Activated CD4-positive, alpha-beta T cell treated with anti-CD3 and anti-CD28 coated beads for 36 hours (primary cell): ENCODE measurements at regions not wholly inside any gene's neighbourhood (a gene's known extent, or its start where the extent isn't known, plus 50 kb on each side); places are given as distances from the start of the nearest gene placed in this dataset.

Source experiments
- ATAC-seq: fragments of 200-7000 bp; cut with Tn5 transposase; one replicate; pipeline ENCODE4 v1.10.0; 2021; ENCODE audit warnings: mild to moderate bottlenecking, moderate library complexity
- CTCF ChIA-PET: fragments of 350-600 bp; sonication (Branson Sonifier 250); formaldehyde crosslinking; loops from one replicate; lab custom pipeline; 2021; ENCODE audit warnings: antibody characterized with exemption; lab: Charles Lee
- POLR2A ChIA-PET: fragments of 350-600 bp; sonication (Branson Sonifier 250); formaldehyde crosslinking; loops from one replicate; lab custom pipeline; 2021; ENCODE audit warnings: antibody characterized with exemption, inconsistent platforms; lab: Charles Lee
- DNase-seq: peaks from one replicate; pipeline ENCODE4 v3.0.0-alpha.2; 2020
- H3K27ac Mint-ChIP-seq: one replicate; pipeline ENCODE4 v1.8.0; 2021; ENCODE audit warnings: mixed read lengths
- H3K27me3 Mint-ChIP-seq: one replicate; pipeline ENCODE4 v1.8.0; 2021; ENCODE audit warnings: mixed read lengths
- H3K36me3 Mint-ChIP-seq: one replicate; pipeline ENCODE4 v1.8.0; 2021; ENCODE audit warnings: low read depth, mixed read lengths
- H3K4me1 Mint-ChIP-seq: one replicate; pipeline ENCODE4 v1.8.0; 2021; ENCODE audit warnings: mixed read lengths
- H3K4me3 Mint-ChIP-seq: one replicate; pipeline ENCODE4 v1.8.0; 2021; ENCODE audit warnings: mild to moderate bottlenecking, moderate library complexity, mixed read lengths
- H3K9me3 Mint-ChIP-seq: one replicate; pipeline ENCODE4 v1.8.0; 2021; ENCODE audit warnings: low read depth, mixed read lengths
- intact Hi-C, 2 experiments: fragments of 100-400 bp; cut with DNase I in 1 of 2; cut with micrococcal nuclease in 1 of 2; formaldehyde crosslinking; loops; one replicate each; pipeline versions ENCODE4 v1.14.2 to v1.15.1; 2022 to 2024; cut with DNase I, micrococcal nuclease

DNA sequence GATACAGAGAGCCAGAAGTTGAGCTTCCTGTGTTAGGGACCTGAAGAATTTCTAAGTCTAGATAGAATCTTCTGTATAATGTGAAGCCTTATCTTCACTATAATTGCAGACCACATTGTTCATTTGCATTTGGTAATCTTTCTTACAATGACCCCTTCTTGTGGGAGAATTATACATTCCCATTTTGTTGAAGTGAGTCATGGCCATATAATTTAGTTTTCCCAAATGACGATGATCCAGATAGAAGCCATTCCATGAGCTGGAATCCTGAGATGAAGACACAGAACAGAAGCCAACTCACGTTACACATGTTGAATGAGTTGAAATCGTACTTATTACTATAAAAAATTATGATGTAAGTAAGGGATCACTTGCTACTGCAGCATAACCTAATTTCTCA lies 187.8 kb downstream of the TUSC7 start:
- intact Hi-C loops: no loop called here

GRCh38 chr3:116899253-116899652 lies 189.7 kb downstream of the TUSC7 start:
- Mint-ChIP-seq H3K4me3 (no peak overlapping the region), H3K27me3 (no peaks in the 10 kb centered on the region), H3K9me3 (no peaks in the 10 kb centered on the region), H3K27ac (no peak overlapping the region), H3K36me3 (no peaks in the 10 kb centered on the region), H3K4me1 (no peaks in the 10 kb centered on the region)
- POLR2A ChIA-PET: no interaction called here
- intact Hi-C loops: no loop called here
- DNase-seq (no peak), ATAC-seq (no peak)
- CTCF ChIA-PET: no interaction called here

More for the DNA sequence above, 187.8 kb downstream of the TUSC7 start:
- CTCF ChIA-PET: no interaction called here
- DNase-seq (no peak), ATAC-seq (no peak)
- Mint-ChIP-seq H3K36me3 (no peaks in the 10 kb centered on the region), H3K9me3 (no peaks in the 10 kb centered on the region), H3K4me1 (no peaks in the 10 kb centered on the region), H3K27ac (no peak overlapping the region), H3K27me3 (no peaks in the 10 kb centered on the region), H3K4me3 (no peak overlapping the region)
- POLR2A ChIA-PET: no interaction called here

DNA sequence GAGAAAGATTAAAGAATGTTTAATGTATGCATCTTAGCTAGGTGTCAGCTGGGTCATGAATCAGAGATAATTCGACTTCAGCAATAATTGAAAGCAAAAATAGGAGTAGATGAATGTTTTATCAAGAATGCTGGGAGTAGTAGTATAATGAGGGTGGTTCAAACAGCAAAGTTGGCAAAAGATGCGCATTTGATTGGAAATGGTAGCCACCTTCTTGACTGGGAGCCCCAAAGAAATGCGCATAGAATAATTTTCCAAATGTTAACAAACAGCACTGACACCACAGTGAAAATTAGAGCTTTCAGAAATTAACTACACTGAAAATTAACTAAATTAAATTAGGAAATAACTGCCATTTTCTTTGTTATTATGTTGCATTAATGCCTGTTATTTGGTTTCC lies 195.8 kb downstream of the TUSC7 start:
- Mint-ChIP-seq H3K4me3 (no peak overlapping the region), H3K36me3 (no peaks in the 10 kb centered on the region), H3K4me1 (no peaks in the 10 kb centered on the region), H3K27ac (no peak overlapping the region), H3K9me3 (peaks cover 3% of the 10 kb centered on the region), H3K27me3 (no peaks in the 10 kb centered on the region)
- ATAC-seq (no peak), DNase-seq (no peak)
- intact Hi-C loops: no loop called here
- ChIA-PET POLR2A (no interaction called here), CTCF (no interaction called here)

- H3K27me3 Mint-ChIP-seq: no peaks in the 10 kb centered on the region
- H3K36me3 Mint-ChIP-seq: no peaks in the 10 kb centered on the region
- POLR2A ChIA-PET: no interaction called here
- DNase-seq (no peak), ATAC-seq (no peak)
- H3K4me3 Mint-ChIP-seq: no peak overlapping the region
- H3K9me3 Mint-ChIP-seq: peaks cover 3% of the 10 kb centered on the region
- CTCF ChIA-PET: no interaction called here
- no peaks in the 10 kb centered on the region for H3K4me1 Mint-ChIP-seq
- intact Hi-C loops: no loop called here
- H3K27ac Mint-ChIP-seq: no peak overlapping the region
Measured at GRCh38 chr3:116905794-116906193, 196.2 kb downstream of the TUSC7 start.

- CTCF ChIA-PET: interaction anchor here (0.6 kb wide), 1 partner anchor 990 kb away, joined by 3 read pairs; no protein-coding TSS in a partner anchor
- ATAC-seq (no peak), DNase-seq (no peak)
- intact Hi-C loops: no loop called here
- peaks cover 5% of the 10 kb centered on the region for H3K9me3 Mint-ChIP-seq
- H3K36me3 Mint-ChIP-seq: no peaks in the 10 kb centered on the region
- no peak overlapping the region for H3K27ac Mint-ChIP-seq
- no peaks in the 10 kb centered on the region for H3K4me1 Mint-ChIP-seq
- H3K27me3 Mint-ChIP-seq: no peaks in the 10 kb centered on the region
- H3K4me3 Mint-ChIP-seq: no peak overlapping the region
- POLR2A ChIA-PET: interaction anchor here (0.6 kb wide), 1 partner anchor 1451 kb away, joined by 3 read pairs; no protein-coding TSS in a partner anchor
Measured at GRCh38 chr3:116912116-116912515, 202.5 kb downstream of the TUSC7 start.

- Mint-ChIP-seq H3K27me3 (no peaks in the 10 kb centered on the region), H3K27ac (no peak overlapping the region), H3K9me3 (peaks cover 5% of the 10 kb centered on the region), H3K4me1 (no peaks in the 10 kb centered on the region), H3K36me3 (no peaks in the 10 kb centered on the region), H3K4me3 (no peak overlapping the region)
- ATAC-seq: no peak
- DNase-seq: no peak
- intact Hi-C loops: no loop called here
- CTCF ChIA-PET: no interaction called here
- POLR2A ChIA-PET: no interaction called here
Measured at GRCh38 chr3:116914004-116914403, 204.4 kb downstream of the TUSC7 start.

GRCh38 chr3:116916836-116917235 lies 207.3 kb downstream of the TUSC7 start:
- Mint-ChIP-seq H3K27ac (no peak overlapping the region), H3K9me3 (no peaks in the 10 kb centered on the region), H3K4me3 (no peak overlapping the region), H3K36me3 (no peaks in the 10 kb centered on the region), H3K27me3 (no peaks in the 10 kb centered on the region), H3K4me1 (no peaks in the 10 kb centered on the region)
- CTCF ChIA-PET: no interaction called here
- intact Hi-C loops: no loop called here
- POLR2A ChIA-PET: interaction anchor here (0.7 kb wide), 1 partner anchor 33 kb away, joined by 4 read pairs; no protein-coding TSS in a partner anchor
- DNase-seq (no peak), ATAC-seq (no peak)

DNA sequence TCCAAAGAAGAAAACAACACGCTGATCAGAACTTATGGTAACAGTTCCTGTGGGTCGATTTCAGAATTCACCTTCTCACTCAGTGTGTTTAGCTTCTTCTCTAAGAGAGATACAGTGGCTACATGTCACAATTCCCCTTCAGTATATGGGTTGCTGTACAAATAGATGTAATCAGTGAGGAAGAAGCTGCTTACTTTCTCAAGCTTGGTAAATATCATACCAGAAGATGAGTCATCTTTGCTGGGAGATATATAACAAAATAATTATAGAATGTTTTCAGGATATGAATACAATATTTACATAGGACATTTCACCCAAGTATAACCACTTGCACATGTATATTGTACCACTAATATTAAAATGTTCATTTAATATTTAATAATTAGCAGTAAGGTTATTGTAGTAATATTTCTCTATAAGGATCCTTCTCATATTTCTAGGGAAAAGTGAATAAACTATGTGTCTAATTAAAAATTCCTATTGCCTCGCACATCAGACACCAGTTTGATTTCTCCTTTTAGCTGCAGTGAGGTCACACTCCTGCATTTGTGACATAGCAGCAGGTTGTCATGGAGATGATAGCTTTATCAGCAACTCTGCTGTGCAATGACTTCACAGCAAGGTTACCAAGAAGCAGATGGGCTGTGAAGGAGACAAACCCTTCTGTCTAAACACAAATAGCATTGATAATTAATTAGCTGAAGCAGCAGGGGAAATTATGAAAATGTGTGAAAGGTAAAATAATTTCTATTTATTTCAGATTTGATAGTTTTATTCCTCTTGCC lies 211.4 kb downstream of the TUSC7 start:
- H3K9me3 Mint-ChIP-seq: peaks cover 13% of the 10 kb centered on the region
- CTCF ChIA-PET: no interaction called here
- DNase-seq (no peak), ATAC-seq (no peak)
- POLR2A ChIA-PET: no interaction called here
- H3K4me3 Mint-ChIP-seq: no peak overlapping the region
- no peaks in the 10 kb centered on the region for H3K36me3 Mint-ChIP-seq
- intact Hi-C loops: no loop called here
- H3K27ac Mint-ChIP-seq: no peak overlapping the region
- H3K27me3 Mint-ChIP-seq: no peaks in the 10 kb centered on the region
- no peaks in the 10 kb centered on the region for H3K4me1 Mint-ChIP-seq

- POLR2A ChIA-PET: no interaction called here
- ATAC-seq (no peak), DNase-seq (no peak)
- Mint-ChIP-seq H3K4me3 (no peak overlapping the region), H3K9me3 (peaks cover 16% of the 10 kb centered on the region), H3K27ac (no peak overlapping the region), H3K36me3 (no peaks in the 10 kb centered on the region), H3K27me3 (no peaks in the 10 kb centered on the region), H3K4me1 (no peaks in the 10 kb centered on the region)
- intact Hi-C loops: no loop called here
- CTCF ChIA-PET: no interaction called here
Measured at GRCh38 chr3:116927918-116928317, 218.3 kb downstream of the TUSC7 start.

DNA sequence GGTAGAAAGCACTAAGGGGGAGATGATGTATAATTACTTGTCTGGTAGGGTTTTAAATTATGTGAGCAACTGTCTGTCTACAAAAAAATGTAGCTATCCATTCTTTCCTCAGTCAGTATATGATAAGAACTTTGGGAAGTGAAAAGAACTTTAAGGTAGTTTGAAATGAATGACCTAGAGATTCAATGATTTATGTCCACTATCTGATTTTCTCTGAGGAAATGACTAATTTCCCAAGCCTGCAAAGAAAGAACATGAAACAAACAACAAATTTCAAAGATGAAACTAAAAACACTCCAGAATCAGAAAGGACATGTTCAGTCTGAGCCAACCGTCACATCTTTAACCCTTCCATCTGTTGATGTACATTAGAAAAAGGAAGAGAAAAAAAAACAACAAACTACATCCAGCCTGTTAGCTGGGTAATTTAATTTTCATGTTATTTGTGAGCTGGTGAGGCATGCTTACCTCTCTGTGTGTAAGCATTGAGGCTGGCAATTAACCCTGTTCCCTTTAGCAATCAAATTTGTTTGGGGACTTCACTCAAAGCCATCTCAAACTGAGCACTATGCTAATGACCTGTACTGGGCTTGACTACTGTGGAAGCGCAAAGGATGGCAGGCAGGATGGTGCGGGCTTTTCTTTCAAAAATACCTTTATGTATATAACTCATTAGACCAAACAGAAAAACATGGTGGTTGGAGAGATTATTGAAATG lies 220.1 kb downstream of the TUSC7 start:
- ChIA-PET POLR2A (no interaction called here), CTCF (interaction anchor here (0.7 kb wide), 1 partner anchor 1412 kb away, joined by 5 read pairs; no protein-coding TSS in a partner anchor)
- no peak overlapping the region for H3K27ac Mint-ChIP-seq
- intact Hi-C loops: no loop called here
- DNase-seq (no peak), ATAC-seq (no peak)
- no peaks in the 10 kb centered on the region for H3K4me1 Mint-ChIP-seq
- no peak overlapping the region for H3K4me3 Mint-ChIP-seq
- no peaks in the 10 kb centered on the region for H3K27me3 Mint-ChIP-seq
- H3K36me3 Mint-ChIP-seq: no peaks in the 10 kb centered on the region
- peaks cover 14% of the 10 kb centered on the region for H3K9me3 Mint-ChIP-seq

- DNase-seq (no peak), ATAC-seq (no peak)
- ChIA-PET CTCF (interaction anchor here (0.7 kb wide), 1 partner anchor 1411 kb away, joined by 5 read pairs; no protein-coding TSS in a partner anchor), POLR2A (no interaction called here)
- intact Hi-C loops: no loop called here
- no peak overlapping the region for H3K4me3 Mint-ChIP-seq
- H3K36me3 Mint-ChIP-seq: no peaks in the 10 kb centered on the region
- no peaks in the 10 kb centered on the region for H3K27me3 Mint-ChIP-seq
- no peaks in the 10 kb centered on the region for H3K4me1 Mint-ChIP-seq
- H3K27ac Mint-ChIP-seq: no peak overlapping the region
- peaks cover 6% of the 10 kb centered on the region for H3K9me3 Mint-ChIP-seq
Measured at GRCh38 chr3:116930786-116931185, 221.2 kb downstream of the TUSC7 start.

DNA sequence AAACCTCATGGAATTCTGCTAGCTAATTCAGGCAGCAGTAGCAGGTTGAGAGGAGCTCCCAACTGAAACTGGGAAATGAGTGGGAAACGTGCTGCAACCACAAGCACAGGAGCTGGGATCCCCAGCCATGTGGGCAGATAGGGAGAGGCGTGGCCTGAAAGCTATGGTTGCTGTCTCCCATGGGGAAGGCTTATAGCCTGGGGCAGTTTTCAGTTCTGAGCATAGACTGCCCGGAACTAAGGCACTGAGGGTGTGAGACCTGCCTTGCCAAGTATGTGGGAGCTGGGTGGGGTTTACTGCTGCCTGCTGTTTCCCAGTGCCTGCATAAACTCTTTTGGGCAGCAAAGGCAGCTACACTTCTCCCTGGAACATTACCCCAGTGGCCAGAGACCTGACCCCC lies 229.5 kb downstream of the TUSC7 start:
- Mint-ChIP-seq H3K27ac (no peak overlapping the region), H3K4me3 (no peak overlapping the region), H3K9me3 (peaks cover 3% of the 10 kb centered on the region), H3K36me3 (no peaks in the 10 kb centered on the region), H3K4me1 (no peaks in the 10 kb centered on the region), H3K27me3 (no peaks in the 10 kb centered on the region)
- intact Hi-C loops: no loop called here
- DNase-seq (no peak), ATAC-seq (no peak)
- CTCF ChIA-PET: no interaction called here
- POLR2A ChIA-PET: no interaction called here
